ENCODE measurements at regions not wholly inside any gene's neighbourhood (a gene's known extent, or its start where the extent isn't known, plus 50 kb on each side); places are given as distances from the start of the nearest gene placed in this dataset.
"Not testable (repeated sequence)": the region's sequence is repeated elsewhere in the genome, so short reads cannot be mapped to it uniquely, and the experiment has no call there.

- no peak for DNase-seq (ENCODE audit: low spot score)
Measured at GRCh38 chr5:82644229-82644628, 366.1 kb upstream of the RPS23 start.

DNA sequence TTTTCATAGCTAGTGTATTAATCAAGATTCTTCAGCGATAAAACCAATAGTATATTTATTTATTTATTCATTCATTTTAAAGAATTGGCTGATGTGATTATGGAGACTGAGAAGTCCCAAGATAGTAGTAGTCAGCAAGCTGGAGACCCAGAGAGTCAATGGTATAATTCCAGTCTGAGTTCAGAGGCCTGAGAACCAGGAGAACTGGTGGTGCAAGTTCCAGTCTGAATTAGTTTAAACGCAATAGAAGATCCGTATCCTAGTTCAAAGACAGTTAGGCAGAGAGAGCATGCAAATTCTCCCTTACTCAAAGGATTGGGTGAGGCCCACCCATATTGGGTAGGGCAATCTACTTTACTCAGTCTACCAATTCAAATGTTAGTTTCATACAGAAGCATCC, 364.2 kb upstream of the RPS23 start:
- DNase-seq (ENCODE audit: low spot score): no peak

DNA sequence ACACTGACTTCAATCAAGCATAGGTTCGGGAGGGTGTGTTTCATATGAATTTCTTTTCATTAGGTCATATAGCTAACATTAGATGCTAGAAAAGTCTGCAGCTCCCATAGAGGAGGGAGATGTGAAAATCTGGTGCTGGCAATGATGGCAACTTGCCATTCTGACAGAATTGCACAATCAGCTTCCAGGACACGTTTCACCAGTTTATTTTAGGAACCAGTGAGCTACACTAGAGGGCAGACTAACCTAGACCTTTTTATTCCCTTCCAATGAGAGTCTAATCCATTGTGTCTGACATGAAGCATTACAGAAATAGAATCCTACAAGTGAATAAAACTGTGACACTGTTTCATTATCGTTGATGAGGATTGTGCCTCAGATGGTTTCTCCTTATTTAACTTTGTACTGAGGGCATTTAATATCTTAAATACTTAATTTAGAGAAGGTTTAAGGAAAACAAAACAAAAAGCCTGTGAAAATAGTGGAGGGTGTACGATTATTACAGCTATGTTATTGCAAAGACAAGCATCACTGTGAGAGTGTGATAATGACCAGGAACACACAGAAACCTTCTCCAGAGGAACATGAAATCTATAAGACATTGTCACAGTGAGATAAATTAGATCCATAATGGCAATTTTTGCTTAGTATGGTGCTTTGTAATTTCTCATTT, 363.3 kb upstream of the RPS23 start:
- peak; percentile 94 for DNase-seq (ENCODE audit: low spot score)

GRCh38 chr5:82640916-82641315, 362.8 kb upstream of the RPS23 start:
- DNase-seq (ENCODE audit: low spot score): peak; percentile 54

DNA sequence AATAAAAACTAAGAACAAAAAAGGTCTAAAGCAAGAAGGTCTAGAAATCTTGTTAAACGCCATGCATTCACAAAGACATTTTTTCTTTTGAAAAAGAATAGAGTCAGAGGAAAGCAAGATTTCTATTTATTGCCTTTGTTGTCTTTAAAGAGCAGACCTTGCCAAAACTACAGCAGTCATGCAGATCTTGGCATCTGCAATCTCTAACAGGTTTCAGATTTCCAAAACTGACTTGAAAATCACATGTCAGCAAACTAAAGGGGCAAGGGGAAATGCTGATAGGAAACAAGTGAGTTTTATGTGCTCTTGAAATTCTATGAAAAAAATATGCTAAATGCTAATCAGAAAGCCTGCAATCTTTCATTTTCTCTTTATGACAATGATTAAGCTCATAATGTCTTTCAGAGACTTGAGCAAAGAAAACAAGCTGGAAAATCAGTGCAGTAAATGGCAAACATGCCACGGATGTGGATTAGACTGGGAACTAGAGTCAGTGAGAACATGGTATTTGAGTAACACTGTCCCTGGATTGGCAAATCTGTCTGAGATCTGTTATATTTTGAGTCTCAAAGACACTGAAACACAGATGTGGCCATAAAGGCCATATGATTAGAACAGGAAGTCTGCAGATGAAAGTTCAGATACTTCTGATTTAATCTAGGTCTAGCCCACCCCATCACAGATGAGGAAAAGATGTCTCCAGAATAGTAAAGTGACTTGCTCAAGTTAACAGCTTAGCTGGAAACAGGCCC, 361.4 kb upstream of the RPS23 start:
- DNase-seq (ENCODE audit: low spot score): no peak

DNA sequence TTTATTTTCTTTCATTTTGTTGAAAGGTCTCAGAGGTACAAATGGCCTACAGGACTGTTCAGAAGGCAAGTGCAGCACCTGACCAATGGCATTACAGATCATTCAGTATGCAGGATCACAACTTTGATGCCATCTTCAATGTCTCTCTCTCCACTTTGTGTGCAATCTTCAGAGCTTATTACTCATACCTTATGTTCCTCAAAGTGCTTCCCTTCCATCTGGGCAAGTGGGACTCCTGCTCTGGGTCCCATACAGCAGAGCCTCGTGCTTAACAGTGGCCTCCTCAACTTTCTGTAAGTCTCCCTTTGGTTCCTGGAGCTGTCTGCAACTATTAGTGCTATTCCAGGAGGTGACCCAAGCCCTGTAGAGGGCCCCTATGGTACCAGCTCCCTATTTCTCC, 358.4 kb upstream of the RPS23 start:
- DNase-seq (ENCODE audit: low spot score): no peak

DNA sequence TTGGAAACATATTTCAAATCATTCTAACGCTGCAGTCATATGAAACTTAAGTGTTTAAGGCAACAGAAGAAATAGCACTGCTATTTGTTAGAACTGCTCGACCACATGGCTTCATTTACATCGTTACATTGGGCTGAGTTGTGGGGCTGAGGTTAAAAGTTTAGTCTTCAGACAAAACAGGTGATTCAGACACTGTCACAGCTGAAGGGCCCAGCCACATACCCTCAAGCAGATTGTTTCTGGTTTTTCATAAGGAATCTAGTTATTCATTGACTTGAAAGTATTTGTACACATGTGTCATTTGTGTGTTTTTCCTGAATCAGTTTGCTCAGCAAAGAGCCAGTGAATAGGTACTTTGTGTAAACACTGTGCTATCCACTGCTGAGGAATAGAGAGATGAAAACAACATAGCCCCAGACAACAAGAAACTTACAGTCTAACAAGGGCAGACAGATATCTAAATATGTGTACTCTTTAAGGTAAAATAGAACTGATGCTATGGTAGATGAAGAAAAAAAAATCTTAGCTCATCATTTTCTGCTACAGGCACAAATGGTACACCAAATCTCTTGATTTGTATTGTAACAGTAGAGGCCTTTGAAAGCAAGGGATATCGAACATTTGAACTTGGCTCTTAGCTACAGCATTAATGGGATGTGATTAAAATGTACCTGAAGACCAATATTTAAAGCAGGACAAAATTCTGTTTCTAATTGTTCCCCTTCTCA, 357.6 kb upstream of the RPS23 start:
- no peak for DNase-seq (ENCODE audit: low spot score)

DNA sequence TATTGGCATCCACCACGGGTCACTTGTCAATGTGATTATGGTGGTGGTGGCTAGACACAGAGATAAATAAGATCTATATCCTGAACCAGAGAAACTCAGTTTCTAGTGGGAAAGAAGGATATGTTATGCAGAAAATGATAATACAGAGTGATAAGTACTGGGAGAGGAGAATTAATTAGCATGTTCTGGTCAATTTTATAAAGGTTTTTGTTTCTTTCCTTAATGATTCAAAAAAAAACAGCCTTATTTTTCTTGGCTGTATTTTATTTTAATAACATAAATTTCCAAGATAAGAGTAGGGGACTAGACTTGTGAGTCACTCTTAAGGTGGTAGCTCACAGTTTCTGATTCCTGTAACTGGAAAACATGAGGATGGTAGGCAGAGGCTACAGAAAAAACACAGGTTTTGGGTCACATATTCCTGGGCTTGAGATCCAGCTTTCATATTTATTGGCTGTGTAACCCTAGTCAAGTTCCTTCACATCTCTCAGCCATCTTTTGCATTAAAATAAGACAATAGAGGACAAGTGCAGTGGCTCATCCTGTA, 350.3 kb upstream of the RPS23 start:
- no peak for DNase-seq (ENCODE audit: low spot score)

DNA sequence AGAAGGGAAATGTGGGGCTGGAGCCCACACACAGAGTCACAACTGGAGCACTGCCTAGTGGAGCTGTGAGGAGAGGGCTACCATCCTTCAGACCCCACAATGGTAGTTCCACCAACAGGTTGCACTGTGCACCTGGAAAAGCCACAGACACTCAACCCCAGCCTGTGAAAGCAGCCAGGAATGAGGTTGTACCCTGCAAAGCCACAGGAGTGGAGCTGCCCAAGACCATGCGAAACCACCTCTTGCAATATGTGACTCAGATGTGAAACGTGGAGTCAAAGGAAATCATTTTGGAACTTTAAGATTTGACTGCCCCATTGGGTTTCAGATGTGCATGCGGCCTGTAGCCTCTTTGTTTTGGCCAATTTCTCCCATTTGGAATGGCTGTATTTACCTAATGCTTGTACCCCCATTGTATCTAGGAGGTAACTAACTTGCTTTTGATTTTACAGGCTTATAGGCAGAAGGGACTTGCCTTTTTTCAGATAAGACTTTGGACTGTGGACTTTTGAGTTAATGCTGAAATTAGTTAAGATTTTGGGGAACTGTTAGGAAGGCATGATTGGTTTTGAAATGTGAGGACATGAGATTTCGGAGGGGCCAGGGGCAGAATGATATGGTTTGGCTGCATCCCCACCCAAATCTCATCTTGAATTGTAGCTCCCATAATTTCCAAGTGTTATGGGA, 348.9 kb upstream of the RPS23 start:
- DNase-seq (ENCODE audit: low spot score): not testable (repeated sequence)

- not testable (repeated sequence) for DNase-seq (ENCODE audit: low spot score)
Measured at GRCh38 chr5:82626012-82626411, 347.9 kb upstream of the RPS23 start.

DNA sequence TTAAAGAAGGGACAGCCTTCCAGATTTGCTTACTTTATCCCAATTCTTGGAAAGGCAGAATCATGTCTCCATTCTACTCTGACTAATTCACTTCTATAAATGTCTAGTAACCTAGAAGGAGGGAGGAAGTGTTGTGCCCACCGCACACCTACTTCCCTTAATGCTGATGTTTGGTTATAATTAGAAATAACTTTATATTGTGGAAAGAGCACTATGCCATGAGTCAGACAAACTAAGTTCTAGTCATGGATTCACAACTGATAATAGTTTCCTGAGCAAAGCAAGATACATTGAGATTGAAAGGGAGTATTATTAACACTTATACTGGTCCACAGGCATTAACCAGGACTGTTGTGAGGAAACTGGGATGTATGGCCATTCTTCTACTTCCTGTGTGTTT, 345.9 kb upstream of the RPS23 start:
- DNase-seq (ENCODE audit: low spot score): no peak

- no peak for DNase-seq (ENCODE audit: low spot score)
Measured at GRCh38 chr5:82622711-82623514, 344.8 kb upstream of the RPS23 start.

GRCh38 chr5:82622205-82622604, 344.1 kb upstream of the RPS23 start:
- DNase-seq (ENCODE audit: low spot score): no peak

- no peak for DNase-seq (ENCODE audit: low spot score)
Measured at GRCh38 chr5:82620957-82621600, 342.9 kb upstream of the RPS23 start.

DNA sequence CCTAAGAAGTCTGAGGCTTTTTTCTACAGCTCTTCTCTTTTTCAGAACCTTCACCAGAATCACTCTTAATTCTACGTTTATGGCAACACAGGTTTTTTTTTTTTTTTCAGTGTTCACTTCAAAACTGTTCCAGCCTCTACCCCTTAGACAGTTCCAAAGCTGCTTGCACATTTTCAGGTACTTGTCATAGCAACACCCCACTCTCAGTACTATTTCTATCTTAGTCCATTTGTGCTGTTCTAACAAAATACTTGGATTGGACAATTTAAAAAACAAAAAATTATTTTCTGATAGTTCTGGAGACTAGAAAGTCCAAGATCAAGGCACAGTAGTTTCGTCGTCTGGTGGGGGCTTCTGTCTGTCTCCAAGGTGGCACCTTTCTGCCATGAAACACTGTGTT, 340.9 kb upstream of the RPS23 start:
- no peak for DNase-seq (ENCODE audit: low spot score)

DNA sequence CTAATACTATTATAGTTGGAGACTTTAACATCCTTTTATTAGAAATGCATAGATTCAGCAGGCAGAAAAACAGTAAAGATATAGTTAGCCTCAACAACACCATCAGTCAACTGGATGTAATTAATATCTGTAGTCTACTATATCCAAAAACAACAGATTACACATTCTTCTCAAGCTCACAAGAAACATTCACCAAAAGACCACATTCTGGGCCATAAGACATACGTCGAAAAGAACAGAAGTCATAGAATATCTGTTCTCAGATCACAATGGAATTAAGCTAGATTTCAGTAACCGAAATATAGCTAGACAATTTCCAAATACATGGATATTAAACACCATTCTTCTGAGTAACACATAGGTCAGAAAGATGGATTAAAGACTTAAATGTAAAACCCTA, 336.6 kb upstream of the RPS23 start:
- no peak for DNase-seq (ENCODE audit: low spot score)

GRCh38 chr5:82613891-82614290, 335.7 kb upstream of the RPS23 start:
- DNase-seq (ENCODE audit: low spot score): no peak

- DNase-seq (ENCODE audit: low spot score): no peak
Measured at GRCh38 chr5:82610686-82611085, 332.5 kb upstream of the RPS23 start.

- DNase-seq (ENCODE audit: low spot score): no peak
Measured at GRCh38 chr5:82605441-82605973, 327.4 kb upstream of the RPS23 start.

Data from globus pallidus (tissue), 1 donor.